H1 (cell line): ENCODE measurements at regions not wholly inside any gene's neighbourhood (a gene's known extent, or its start where the extent isn't known, plus 50 kb on each side); places are given as distances from the start of the nearest gene placed in this dataset.

Experiments used
- CTCF ChIA-PET: fragments of 300-600 bp; sonication (Branson Sonifier 250); formaldehyde crosslinking; loops from one replicate; lab custom pipeline; 2021; ENCODE audit not compliant: partially characterized antibody; lab: Charles Lee
- POLR2A ChIA-PET: fragments of 300-600 bp; sonication (Branson Sonifier 250); formaldehyde crosslinking; loops from one replicate; lab custom pipeline; 2021; ENCODE audit warnings: inconsistent platforms; ENCODE audit not compliant: partially characterized antibody; lab: Charles Lee
- DNase-seq, 2 experiments: peaks; one replicate each; pipeline versions ENCODE4 v3.0.0 to v3.0.0-alpha.2; 2010 to 2022; ENCODE audit warnings: low spot score in 2 of 2, low read depth in 1 of 2, mixed read lengths in 1 of 2
- FAIRE-seq: peaks from 2 replicates; lab custom pipeline; 2011; peaks lifted over from hg19 to GRCh38; lab: Jason Lieb, UNC
- H2AFZ ChIP-seq: 2 replicates; pipeline ENCODE4 v1.8.1; 2012; ENCODE audit warnings: low read length, inconsistent platforms
- H2AK5ac ChIP-seq: 2 replicates; pipeline ENCODE4 v1.6.1; 2013; ENCODE audit warnings: low read depth, low read length
- H2BK120ac ChIP-seq: replicated peaks from 2 replicates; pipeline ENCODE3; 2013; ENCODE audit warnings: low read depth, low read length, inconsistent platforms
- H2BK12ac ChIP-seq: 2 replicates; pipeline ENCODE4 v1.6.1; 2013; ENCODE audit warnings: low read depth, low read length
- H2BK15ac ChIP-seq: 2 replicates; pipeline ENCODE4 v1.6.1; 2013; ENCODE audit warnings: low read length
- H2BK20ac ChIP-seq: 2 replicates; pipeline ENCODE4 v1.6.1; 2013; ENCODE audit warnings: low read length
- H2BK5ac ChIP-seq: 2 replicates; pipeline ENCODE4 v1.6.1; 2013; ENCODE audit warnings: low read depth, low read length
- H3K14ac ChIP-seq: 2 replicates; pipeline ENCODE4 v1.6.1; 2013; ENCODE audit warnings: inconsistent platforms; ENCODE audit not compliant: insufficient read length
- H3K18ac ChIP-seq: 2 replicates; pipeline ENCODE4 v1.6.1; 2013; ENCODE audit warnings: low read length; ENCODE audit errors: extremely low read depth
- H3K23ac ChIP-seq: 2 replicates; pipeline ENCODE4 v1.6.1; 2013; ENCODE audit warnings: inconsistent platforms; ENCODE audit not compliant: insufficient read length
- H3K23me2 ChIP-seq: 2 replicates; pipeline ENCODE4 v1.6.1; 2013; ENCODE audit warnings: low read depth, low read length
- H3K27ac ChIP-seq: 2 replicates; pipeline ENCODE4 v1.6.1; 2011; ENCODE audit warnings: low read depth, low read length, inconsistent platforms
- H3K27me3 ChIP-seq, 4 experiments: replicated peaks in 1 of 4; 1 replicate in 1 of 4; 2 replicates in 3 of 4; pipeline versions ENCODE4 v1.6.1 to v1.8.1; 2011 to 2013; ENCODE audit warnings: low read length in 3 of 4, mild to moderate bottlenecking in 3 of 4, inconsistent platforms in 2 of 4, mixed read lengths in 2 of 4, moderate library complexity in 1 of 4; ENCODE audit not compliant: control insufficient read depth in 3 of 4, insufficient read depth in 3 of 4; ENCODE audit errors: extremely low read depth in 1 of 4
- H3K36me3 ChIP-seq, 4 experiments: 2 replicates each; pipeline versions ENCODE4 v1.6.1 to v1.8.1; 2011 to 2013; ENCODE audit warnings: mild to moderate bottlenecking in 4 of 4, low read length in 3 of 4, moderate library complexity in 2 of 4, control low read depth in 1 of 4, inconsistent platforms in 1 of 4; ENCODE audit not compliant: insufficient read depth in 4 of 4, control insufficient read depth in 2 of 4
- H3K4ac ChIP-seq: replicated peaks from 2 replicates; pipeline ENCODE3; 2013; ENCODE audit warnings: low read length, low read depth, mixed read lengths, inconsistent platforms; ENCODE audit not compliant: insufficient read length
- H3K4me1 ChIP-seq, 4 experiments: replicated peaks in 1 of 4; 1 replicate in 1 of 4; 2 replicates in 3 of 4; pipeline versions ENCODE4 v1.6.1 to v1.8.1; 2011 to 2013; ENCODE audit warnings: low read length in 3 of 4, inconsistent platforms in 2 of 4, mixed read lengths in 1 of 4; ENCODE audit not compliant: insufficient read depth in 4 of 4, control insufficient read depth in 3 of 4
- H3K4me2 ChIP-seq, 2 experiments: 2 replicates each; pipeline versions ENCODE4 v1.6.1 to v1.8.1; 2011 to 2013; ENCODE audit warnings: low read depth in 2 of 2, low read length in 2 of 2, control low read depth in 1 of 2, inconsistent platforms in 1 of 2, mild to moderate bottlenecking in 1 of 2; ENCODE audit not compliant: insufficient read depth in 1 of 2
- H3K4me3 ChIP-seq, 4 experiments: fragments of 200-600, 300-600 bp in 1 of 4; sonication (generic), shearing (Covaris generic), sonication (Bioruptor Twin) in 1 of 4; 2 replicates each; pipeline versions ENCODE4 v1.5.1 to v1.8.1; 2011 to 2016; ENCODE audit warnings: low read length in 4 of 4, low read depth in 3 of 4, control low read depth in 2 of 4, inconsistent platforms in 2 of 4, mild to moderate bottlenecking in 2 of 4, mixed read lengths in 1 of 4, moderate library complexity in 1 of 4; ENCODE audit not compliant: insufficient read depth in 2 of 4; ENCODE audit errors: extremely low read depth in 1 of 4
- H3K56ac ChIP-seq: replicated peaks from 2 replicates; pipeline ENCODE3; 2013; ENCODE audit warnings: low read depth, mild to moderate bottlenecking, mixed read lengths, low read length, inconsistent platforms; ENCODE audit not compliant: insufficient read length
- H3K79me1 ChIP-seq: 2 replicates; pipeline ENCODE4 v1.6.1; 2013; ENCODE audit warnings: low read depth, low read length, control low read depth
- H3K79me2 ChIP-seq, 2 experiments: 2 replicates each; pipeline versions ENCODE4 v1.6.1 to v1.8.1; 2012 to 2013; ENCODE audit warnings: low read length in 2 of 2, mild to moderate bottlenecking in 2 of 2, inconsistent platforms in 1 of 2; ENCODE audit not compliant: insufficient read depth in 2 of 2, control insufficient read depth in 1 of 2
- H3K9ac ChIP-seq, 4 experiments: replicated peaks in 1 of 4; 1 replicate in 1 of 4; 2 replicates in 3 of 4; pipeline versions ENCODE4 v1.6.1 to v1.8.1; 2011 to 2013; ENCODE audit warnings: low read depth in 3 of 4, low read length in 3 of 4, control low read depth in 2 of 4, mild to moderate bottlenecking in 2 of 4, moderate library complexity in 2 of 4, inconsistent platforms in 1 of 4; ENCODE audit errors: extremely low read depth in 1 of 4
- H3K9me3 ChIP-seq, 2 experiments: 2 replicates each; pipeline versions ENCODE4 v1.6.1 to v1.8.1; 2012 to 2013; ENCODE audit warnings: mild to moderate bottlenecking in 2 of 2, moderate library complexity in 2 of 2, control low read depth in 1 of 2, inconsistent platforms in 1 of 2, low read depth in 1 of 2, low read length in 1 of 2, mixed read lengths in 1 of 2; ENCODE audit not compliant: insufficient read depth in 2 of 2
- H4K20me1 ChIP-seq, 2 experiments: replicated peaks in 1 of 2; 2 replicates each; pipeline versions ENCODE3 to v1.8.1; 2011 to 2013; ENCODE audit warnings: inconsistent platforms in 2 of 2, low read length in 2 of 2, mild to moderate bottlenecking in 1 of 2; ENCODE audit not compliant: insufficient read depth in 2 of 2, control insufficient read depth in 1 of 2
- H4K5ac ChIP-seq: 2 replicates; pipeline ENCODE4 v1.6.1; 2013; ENCODE audit warnings: low read length, low read depth, mixed read lengths, inconsistent platforms; ENCODE audit not compliant: insufficient read length
- H4K8ac ChIP-seq: 2 replicates; pipeline ENCODE4 v1.8.0; 2013; ENCODE audit warnings: mild to moderate bottlenecking, moderate library complexity, low read length, inconsistent platforms; ENCODE audit not compliant: insufficient read depth; ENCODE audit errors: extremely low read depth
- H4K91ac ChIP-seq: replicated peaks from 2 replicates; pipeline ENCODE3; 2013; ENCODE audit warnings: low read length, mixed read lengths, inconsistent platforms; ENCODE audit not compliant: insufficient read length
- CHD2 ChIP-seq: IDR thresholded peaks from 2 replicates; pipeline ENCODE4 v1.6.1; 2012; ENCODE audit warnings: low read length, improper control_type of control experiment
- WGBS, 2 experiments: shearing (Covaris generic) in 1 of 2; methylation state at CpG; one replicate each; pipeline versions ENCODE4 v1.1.6 to v1.1.7; 2013 to 2015; ENCODE audit warnings: low lambda C conversion rate in 2 of 2, mixed read lengths in 2 of 2, inconsistent platforms in 1 of 2, low coverage in 1 of 2, missing lambda C conversion rate in 1 of 2; ENCODE audit not compliant: insufficient replicate concordance in 2 of 2, insufficient coverage in 1 of 2, insufficient read length in 1 of 2; ENCODE audit errors: extremely low coverage in 1 of 2, missing lambda C conversion rate in 1 of 2; 5-methylcytosine and 5-hydroxymethylcytosine counted together

GRCh38 chrX:39903937-39904336 is 193.8 kb downstream of the BCOR start:
- no peak overlapping the region for H2BK120ac ChIP-seq
- no peaks in the 10 kb centered on the region for H3K27me3 ChIP-seq
- H3K23ac ChIP-seq: no peak overlapping the region
- FAIRE-seq: no peak
- no peak for TF ChIP-seq CHD2
- TF ChIP-seq, all 59 proteins: peak for 0
- ChIA-PET CTCF (interaction anchor here (2.0 kb wide), 1 partner anchor 90 kb away, joined by 5 read pairs; no protein-coding TSS in a partner anchor), POLR2A (no interaction called here)
- H2BK12ac ChIP-seq: no peak overlapping the region
- H3K9me3 ChIP-seq: no peaks in the 10 kb centered on the region
- H4K8ac ChIP-seq: no peak overlapping the region
- H3K14ac ChIP-seq: no peak overlapping the region
- H3K36me3 ChIP-seq: no peaks in the 10 kb centered on the region
- no peak overlapping the region for H3K4me3 ChIP-seq
- no peaks in the 10 kb centered on the region for H3K79me1 ChIP-seq
- 100% methylated on average over 2 of the region's 4 CpGs; no CpG with 5 or more reads in 1 of the 2 experiments for WGBS, 2 experiments
- H4K91ac ChIP-seq: no peak overlapping the region
- H4K5ac ChIP-seq: no peak overlapping the region
- no peak overlapping the region for H3K56ac ChIP-seq
- no peak overlapping the region for H3K27ac ChIP-seq
- no peak overlapping the region for H3K4ac ChIP-seq
- no peaks in the 10 kb centered on the region for H3K79me2 ChIP-seq
- no peak overlapping the region for H2AFZ ChIP-seq
- no peak overlapping the region for H3K9ac ChIP-seq
- no peak for DNase-seq
- no peak overlapping the region for H2BK5ac ChIP-seq
- H2BK20ac ChIP-seq: no peak overlapping the region
- no peak overlapping the region for H2AK5ac ChIP-seq
- H3K23me2 ChIP-seq: no peaks in the 10 kb centered on the region
- H3K18ac ChIP-seq: no peak overlapping the region
- peaks cover 0 to 18% (median 4%) of the 10 kb centered on the region in 4 experiments; a peak in 5 of 7 replicates for H3K4me1 ChIP-seq
- no peak overlapping the region for H2BK15ac ChIP-seq
- no peaks in the 10 kb centered on the region for H4K20me1 ChIP-seq
- H3K4me2 ChIP-seq: no peak overlapping the region
